H9 (cell line): ENCODE measurements at regions not wholly inside any gene's neighbourhood (a gene's known extent, or its start where the extent isn't known, plus 50 kb on each side); places are given as distances from the start of the nearest gene placed in this dataset.

Experiments
- DNase-seq: peaks from one replicate; pipeline ENCODE4 v3.0.0-alpha.2; 2017
- H2AFZ ChIP-seq: one replicate; pipeline ENCODE4 v1.6.1; 2013; ENCODE audit warnings: mild to moderate bottlenecking, low read length, control low read depth, moderate library complexity
- H2AK5ac ChIP-seq: 2 replicates; pipeline ENCODE4 v1.6.1; 2013; ENCODE audit warnings: low read length, control low read depth, mixed read lengths; ENCODE audit not compliant: insufficient read length
- H2BK120ac ChIP-seq: one replicate; pipeline ENCODE4 v1.6.1; 2013; ENCODE audit warnings: low read depth, mild to moderate bottlenecking, low read length, control low read depth, inconsistent platforms; ENCODE audit not compliant: poor library complexity, severe bottlenecking
- H2BK12ac ChIP-seq: 2 replicates; pipeline ENCODE4 v1.6.1; 2013; ENCODE audit warnings: low read length, control low read depth, mixed read lengths, low read depth; ENCODE audit not compliant: insufficient read length
- H2BK15ac ChIP-seq: 2 replicates; pipeline ENCODE4 v1.6.1; 2013; ENCODE audit warnings: low read depth, low read length, control low read depth
- H2BK20ac ChIP-seq: one replicate; pipeline ENCODE4 v1.6.1; 2013; ENCODE audit warnings: low read depth, mild to moderate bottlenecking, low read length, control low read depth, inconsistent platforms; ENCODE audit not compliant: poor library complexity, severe bottlenecking
- H2BK5ac ChIP-seq: 2 replicates; pipeline ENCODE4 v1.6.1; 2013; ENCODE audit warnings: low read length, control low read depth, mixed read lengths; ENCODE audit not compliant: insufficient read length
- H3K14ac ChIP-seq: 2 replicates; pipeline ENCODE4 v1.6.1; 2013; ENCODE audit warnings: low read length, control low read depth; ENCODE audit not compliant: insufficient read depth
- H3K18ac ChIP-seq: 2 replicates; pipeline ENCODE4 v1.6.1; 2013; ENCODE audit warnings: low read depth, mild to moderate bottlenecking, mixed read lengths, low read length, control low read depth; ENCODE audit not compliant: insufficient read length
- H3K23ac ChIP-seq: 2 replicates; pipeline ENCODE4 v1.6.1; 2013; ENCODE audit warnings: low read length, control low read depth, mixed read lengths, low read depth; ENCODE audit not compliant: insufficient read length
- H3K23me2 ChIP-seq: 2 replicates; pipeline ENCODE4 v1.6.1; 2013; ENCODE audit warnings: low read depth, mild to moderate bottlenecking, mixed read lengths, low read length, control low read depth; ENCODE audit not compliant: insufficient read length, poor library complexity, severe bottlenecking
- H3K27ac ChIP-seq: 2 replicates; pipeline ENCODE4 v1.5.1; 2013; ENCODE audit warnings: low read length, control low read depth, mixed read lengths, low read depth; ENCODE audit not compliant: insufficient read length
- H3K27me3 ChIP-seq: 2 replicates; pipeline ENCODE4 v1.6.1; 2013; ENCODE audit warnings: low read length, control low read depth, inconsistent platforms; ENCODE audit not compliant: insufficient read depth
- H3K4ac ChIP-seq: 2 replicates; pipeline ENCODE4 v1.6.1; 2013; ENCODE audit warnings: low read depth, mild to moderate bottlenecking, control low read depth, inconsistent platforms, low read length, moderate library complexity
- H3K4me1 ChIP-seq: 2 replicates; pipeline ENCODE4 v1.6.1; 2013; ENCODE audit warnings: low read length, control low read depth, inconsistent platforms; ENCODE audit not compliant: insufficient read depth
- H3K4me2 ChIP-seq: 2 replicates; pipeline ENCODE4 v1.6.1; 2013; ENCODE audit warnings: low read length, control low read depth, mixed read lengths; ENCODE audit not compliant: insufficient read length, insufficient read depth
- H3K56ac ChIP-seq: 2 replicates; pipeline ENCODE4 v1.6.1; 2013; ENCODE audit warnings: low read depth, mild to moderate bottlenecking, mixed read lengths, low read length, control low read depth; ENCODE audit not compliant: insufficient read length
- H3K79me1 ChIP-seq: 2 replicates; pipeline ENCODE4 v1.6.1; 2013; ENCODE audit warnings: low read depth, mild to moderate bottlenecking, moderate library complexity, low read length, control low read depth, inconsistent platforms; ENCODE audit not compliant: insufficient read depth, poor library complexity, severe bottlenecking
- H3K79me2 ChIP-seq: 2 replicates; pipeline ENCODE4 v1.6.1; 2013; ENCODE audit warnings: low read length, control low read depth, inconsistent platforms; ENCODE audit not compliant: insufficient read depth
- H3K9ac ChIP-seq: 2 replicates; pipeline ENCODE4 v1.6.1; 2013; ENCODE audit warnings: low read length, control low read depth, mixed read lengths; ENCODE audit not compliant: insufficient read length; ENCODE audit errors: extremely low read depth
- H3K9me3 ChIP-seq: one replicate; pipeline ENCODE4 v1.6.1; 2013; ENCODE audit warnings: low read depth, low read length, inconsistent platforms; ENCODE audit not compliant: control insufficient read depth
- H3T11ph ChIP-seq: one replicate; pipeline ENCODE4 v1.6.1; 2013; ENCODE audit warnings: mild to moderate bottlenecking, low read length, control low read depth, inconsistent platforms
- H4K20me1 ChIP-seq: one replicate; pipeline ENCODE4 v1.6.1; 2013; ENCODE audit not compliant: control insufficient read depth, insufficient read length, insufficient read depth
- H4K5ac ChIP-seq: 2 replicates; pipeline ENCODE4 v1.6.1; 2013; ENCODE audit warnings: low read depth, mild to moderate bottlenecking, mixed read lengths, low read length, control low read depth; ENCODE audit not compliant: insufficient read length
- H4K8ac ChIP-seq: replicated peaks from 2 replicates; pipeline ENCODE4 v1.6.1; 2013; ENCODE audit warnings: low read length, control low read depth, mixed read lengths, low read depth; ENCODE audit not compliant: insufficient read length
- H4K91ac ChIP-seq: 2 replicates; pipeline ENCODE4 v1.6.1; 2013; ENCODE audit warnings: low read depth, mild to moderate bottlenecking, moderate library complexity, mixed read lengths, low read length, control low read depth; ENCODE audit not compliant: insufficient read length
- H3K27ac Mint-ChIP-seq, 3 experiments: 2 replicates in 2 of 3; 3 replicates in 1 of 3; pipeline ENCODE4 v1.8.0; 2020 to 2021; ENCODE audit warnings: mixed read lengths in 3 of 3, mild to moderate bottlenecking in 1 of 3, moderate library complexity in 1 of 3
- H3K27me3 Mint-ChIP-seq: 2 replicates; pipeline ENCODE4 v1.8.0; 2021; ENCODE audit warnings: low read depth, mild to moderate bottlenecking, moderate library complexity, mixed read lengths
- H3K36me3 Mint-ChIP-seq, 3 experiments: 2 replicates in 2 of 3; 3 replicates in 1 of 3; pipeline ENCODE4 v1.8.0; 2020 to 2021; ENCODE audit warnings: low read depth in 3 of 3, mixed read lengths in 3 of 3; ENCODE audit not compliant: insufficient read depth in 1 of 3
- H3K4me1 Mint-ChIP-seq, 2 experiments: 2 replicates each; pipeline ENCODE4 v1.8.0; 2020; ENCODE audit warnings: mixed read lengths in 2 of 2
- H3K4me3 Mint-ChIP-seq, 2 experiments: 2 replicates in 1 of 2; 3 replicates in 1 of 2; pipeline ENCODE4 v1.8.0; 2020 to 2021; ENCODE audit warnings: mild to moderate bottlenecking in 2 of 2, mixed read lengths in 2 of 2, moderate library complexity in 1 of 2
- H3K9me3 Mint-ChIP-seq, 2 experiments: 2 replicates in 1 of 2; 3 replicates in 1 of 2; pipeline ENCODE4 v1.8.0; 2020; ENCODE audit warnings: mild to moderate bottlenecking in 2 of 2, mixed read lengths in 2 of 2, moderate library complexity in 1 of 2
- TF ChIP-seq, protein P1 (sequence below): fragments of 200-600 bp; sonication (generic); conservative IDR thresholded peaks from 3 replicates; pipeline ENCODE4 v1.8.0; 2021; ENCODE audit warnings: antibody characterized with exemption, mild to moderate bottlenecking

- H2BK15ac ChIP-seq: no peak overlapping the region
- DNase-seq: no peak
- TF ChIP-seq, protein P1, sequence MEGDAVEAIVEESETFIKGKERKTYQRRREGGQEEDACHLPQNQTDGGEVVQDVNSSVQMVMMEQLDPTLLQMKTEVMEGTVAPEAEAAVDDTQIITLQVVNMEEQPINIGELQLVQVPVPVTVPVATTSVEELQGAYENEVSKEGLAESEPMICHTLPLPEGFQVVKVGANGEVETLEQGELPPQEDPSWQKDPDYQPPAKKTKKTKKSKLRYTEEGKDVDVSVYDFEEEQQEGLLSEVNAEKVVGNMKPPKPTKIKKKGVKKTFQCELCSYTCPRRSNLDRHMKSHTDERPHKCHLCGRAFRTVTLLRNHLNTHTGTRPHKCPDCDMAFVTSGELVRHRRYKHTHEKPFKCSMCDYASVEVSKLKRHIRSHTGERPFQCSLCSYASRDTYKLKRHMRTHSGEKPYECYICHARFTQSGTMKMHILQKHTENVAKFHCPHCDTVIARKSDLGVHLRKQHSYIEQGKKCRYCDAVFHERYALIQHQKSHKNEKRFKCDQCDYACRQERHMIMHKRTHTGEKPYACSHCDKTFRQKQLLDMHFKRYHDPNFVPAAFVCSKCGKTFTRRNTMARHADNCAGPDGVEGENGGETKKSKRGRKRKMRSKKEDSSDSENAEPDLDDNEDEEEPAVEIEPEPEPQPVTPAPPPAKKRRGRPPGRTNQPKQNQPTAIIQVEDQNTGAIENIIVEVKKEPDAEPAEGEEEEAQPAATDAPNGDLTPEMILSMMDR: no peak
- Mint-ChIP-seq H3K27me3 (no peaks in the 10 kb centered on the region), H3K4me1 (no peaks in the 10 kb centered on the region), H3K36me3 (no peaks in the 10 kb centered on the region), H3K27ac (no peak overlapping the region), H3K9me3 (peaks cover 0 to 8% of the 10 kb centered on the region in 2 experiments; a peak in 2 of 5 replicates), H3K4me3 (no peak overlapping the region)
- H3K18ac ChIP-seq: no peak overlapping the region
- H3K23ac ChIP-seq: no peak overlapping the region
- no peak overlapping the region for H3K56ac ChIP-seq
- no peak overlapping the region for H4K8ac ChIP-seq
- no peak overlapping the region for H3T11ph ChIP-seq
- no peak overlapping the region for H3K4ac ChIP-seq
- no peaks in the 10 kb centered on the region for H3K79me1 ChIP-seq
- H2AK5ac ChIP-seq: no peak overlapping the region
- H3K27ac ChIP-seq: no peak overlapping the region
- no peak overlapping the region for H3K9ac ChIP-seq
- H4K5ac ChIP-seq: no peak overlapping the region
- H3K79me2 ChIP-seq: no peaks in the 10 kb centered on the region
- H2BK120ac ChIP-seq: no peak overlapping the region
- H4K20me1 ChIP-seq: no peaks in the 10 kb centered on the region
- H4K91ac ChIP-seq: no peak overlapping the region
- H2BK12ac ChIP-seq: no peak overlapping the region
- H3K27me3 ChIP-seq: no peaks in the 10 kb centered on the region
- H3K9me3 ChIP-seq: no peaks in the 10 kb centered on the region
- no peak overlapping the region for H2BK20ac ChIP-seq
- H3K14ac ChIP-seq: no peak overlapping the region
- no peak overlapping the region for H2BK5ac ChIP-seq
- no peak overlapping the region for H3K4me2 ChIP-seq
- H2AFZ ChIP-seq: no peak overlapping the region
- H3K4me1 ChIP-seq: no peaks in the 10 kb centered on the region
- H3K23me2 ChIP-seq: no peaks in the 10 kb centered on the region
Observed at GRCh38 chr5:129177451-129177850, 82.9 kb downstream of the ISOC1 start.
